HPDE6-E6E7 (cell line): ENCODE measurements at regions not wholly inside any gene's neighbourhood (a gene's known extent, or its start where the extent isn't known, plus 50 kb on each side); places are given as distances from the start of the nearest gene placed in this dataset.
"Not testable (repeated sequence)": the region's sequence is repeated elsewhere in the genome, so short reads cannot be mapped to it uniquely, and the experiment has no call there.

Source experiments
- DNase-seq: peaks from one replicate; pipeline ENCODE4 v3.0.0; 2011; ENCODE audit warnings: missing footprints; ENCODE audit errors: extremely low spot score

DNA sequence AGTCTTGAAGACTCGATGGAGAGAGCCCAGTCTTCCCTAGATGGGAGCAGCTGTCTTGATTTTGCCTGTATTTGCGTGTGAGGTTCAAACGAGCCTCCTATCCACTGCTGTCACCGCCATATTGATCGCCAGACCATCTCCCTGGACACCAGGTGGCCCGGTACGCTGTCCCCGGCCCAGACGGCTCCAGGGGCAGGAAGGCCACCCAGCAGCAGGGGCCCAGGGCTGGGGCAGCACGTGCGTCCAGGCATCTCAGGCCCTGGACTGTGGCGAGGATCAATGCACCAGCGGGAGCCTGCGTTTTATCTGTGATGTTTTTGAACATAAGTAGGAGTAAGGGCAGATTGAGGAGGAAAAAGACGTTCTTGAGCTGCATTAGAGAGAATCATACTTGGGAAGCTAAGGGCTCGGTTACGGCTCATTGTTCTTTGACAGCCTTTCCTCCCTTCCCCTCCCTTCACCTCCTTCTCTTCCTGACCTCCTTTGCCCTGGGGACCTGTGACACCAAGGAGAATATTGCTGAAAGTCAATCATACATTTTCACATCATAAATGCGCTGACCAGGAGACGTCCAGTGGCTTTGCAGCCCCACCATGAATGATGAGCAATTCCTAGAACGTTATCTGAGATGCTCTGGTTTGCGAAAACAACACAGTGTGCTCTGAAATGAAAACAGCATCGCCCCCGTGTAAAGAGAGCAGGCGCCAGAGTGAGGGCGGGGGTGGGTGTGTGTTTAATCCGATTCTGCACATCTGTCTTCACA is 711.2 kb upstream of the SALL3 start:
- no peak for DNase-seq

DNA sequence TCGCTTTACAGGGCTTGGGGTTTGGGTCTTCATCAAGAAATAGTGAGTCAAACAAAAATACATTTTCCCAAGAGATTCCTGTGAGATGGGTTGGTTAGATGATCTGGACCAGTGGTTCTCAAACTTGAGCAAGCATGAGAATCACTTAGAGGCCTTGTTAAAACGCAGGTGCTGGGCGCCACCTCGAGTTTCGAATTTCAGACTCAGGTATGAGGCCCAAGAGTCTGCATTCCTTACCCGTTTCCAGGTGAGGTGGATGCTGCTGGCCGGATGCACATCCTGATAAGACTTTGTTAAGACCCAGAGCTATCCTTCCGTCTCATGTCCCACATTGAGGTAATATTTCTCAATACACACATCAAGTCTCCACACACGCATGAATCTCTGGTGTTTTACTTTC is 707.8 kb upstream of the SALL3 start:
- no peak for DNase-seq

DNA sequence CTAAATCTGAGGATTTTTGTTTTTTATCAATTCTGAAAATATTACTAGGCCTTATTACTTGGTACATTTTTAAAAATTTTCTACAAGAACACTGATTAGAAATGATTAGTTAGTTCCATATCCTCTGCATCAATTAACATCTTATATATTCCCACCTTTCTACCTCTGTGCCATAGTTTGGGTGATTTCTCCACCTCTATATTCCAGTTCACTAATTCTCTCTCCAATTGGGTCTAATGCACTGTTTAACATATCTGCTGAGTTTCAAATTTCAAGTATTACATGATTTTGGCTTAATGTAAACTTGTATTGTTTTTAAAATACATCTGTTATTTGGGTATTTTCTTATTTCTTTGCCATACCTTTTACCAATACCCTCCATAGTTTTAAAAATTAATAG is 705.7 kb upstream of the SALL3 start:
- no peak for DNase-seq

DNA sequence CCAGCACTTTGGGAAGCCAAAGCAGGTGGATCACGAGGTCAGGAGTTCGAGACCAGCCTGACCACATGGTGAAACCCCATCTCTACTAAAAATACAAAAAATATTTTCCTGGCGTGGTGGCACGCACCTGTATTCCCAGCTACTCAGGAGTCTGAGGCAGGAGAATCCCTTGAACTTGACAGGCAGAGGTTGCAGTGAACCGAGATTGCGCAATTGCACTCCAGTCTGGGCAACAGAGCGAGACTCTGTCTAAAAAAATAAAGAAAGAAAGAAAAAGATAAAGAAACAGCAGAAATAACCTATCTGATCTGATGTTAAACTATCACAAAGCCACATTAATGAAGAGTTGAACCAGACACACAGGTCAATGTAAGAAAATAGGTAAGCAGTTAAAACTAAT is 696.2 kb upstream of the SALL3 start:
- DNase-seq: not testable (repeated sequence)

DNA sequence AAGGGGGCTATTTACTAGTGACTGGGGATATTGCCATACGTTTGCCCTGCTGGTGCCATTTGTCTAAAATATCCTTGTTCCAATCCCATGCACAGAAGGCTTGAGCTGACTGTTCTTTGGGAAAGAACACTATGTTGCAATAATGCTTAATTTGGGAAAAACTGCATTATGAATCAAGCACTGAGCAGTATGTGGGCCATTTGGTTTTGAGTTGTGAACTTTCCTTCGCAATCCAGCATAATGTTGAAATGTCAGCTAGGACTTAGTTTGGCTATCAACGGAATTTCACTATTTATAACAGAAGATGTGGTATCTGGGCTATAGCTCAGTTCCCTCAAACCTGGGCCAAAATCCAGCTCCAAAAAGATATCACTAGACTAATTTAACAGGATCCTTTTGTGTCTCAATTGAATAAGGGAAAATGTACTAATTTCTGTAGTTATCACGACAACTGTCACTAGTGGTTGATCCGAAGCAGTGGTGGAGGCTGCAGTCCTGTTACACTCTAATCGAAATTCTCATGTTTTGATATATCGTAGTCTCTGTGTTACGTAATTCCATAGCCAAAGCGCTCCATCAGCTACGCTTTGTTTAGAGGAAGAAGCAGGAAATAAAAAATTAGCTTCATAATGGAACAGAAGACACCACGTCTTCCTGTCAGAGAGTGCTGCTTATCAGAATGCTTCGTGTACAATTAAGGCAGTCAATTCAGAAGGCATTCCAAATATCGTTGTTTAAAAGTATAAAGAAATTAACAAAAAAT is 686.8 kb upstream of the SALL3 start:
- DNase-seq: no peak

DNA sequence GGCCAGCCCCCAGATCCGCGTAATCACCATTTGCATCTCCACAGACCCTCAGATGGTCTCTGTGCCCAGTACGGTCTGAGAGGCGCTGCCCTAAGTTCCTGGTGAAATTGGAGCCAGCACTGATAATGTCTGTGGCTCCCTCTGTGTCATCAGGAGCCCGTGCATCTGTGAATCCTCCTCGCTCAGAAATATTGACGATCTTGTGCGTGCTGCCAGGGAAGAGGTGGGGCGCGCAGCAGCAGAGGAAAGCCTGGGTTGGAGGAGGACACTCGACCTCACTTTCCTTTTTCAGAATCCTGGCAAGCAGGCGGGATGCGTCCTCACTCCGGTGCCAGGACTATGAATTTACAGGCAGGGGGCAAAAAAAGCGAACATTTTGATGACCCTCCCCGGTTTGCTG is 686.1 kb upstream of the SALL3 start:
- DNase-seq: no peak

DNA sequence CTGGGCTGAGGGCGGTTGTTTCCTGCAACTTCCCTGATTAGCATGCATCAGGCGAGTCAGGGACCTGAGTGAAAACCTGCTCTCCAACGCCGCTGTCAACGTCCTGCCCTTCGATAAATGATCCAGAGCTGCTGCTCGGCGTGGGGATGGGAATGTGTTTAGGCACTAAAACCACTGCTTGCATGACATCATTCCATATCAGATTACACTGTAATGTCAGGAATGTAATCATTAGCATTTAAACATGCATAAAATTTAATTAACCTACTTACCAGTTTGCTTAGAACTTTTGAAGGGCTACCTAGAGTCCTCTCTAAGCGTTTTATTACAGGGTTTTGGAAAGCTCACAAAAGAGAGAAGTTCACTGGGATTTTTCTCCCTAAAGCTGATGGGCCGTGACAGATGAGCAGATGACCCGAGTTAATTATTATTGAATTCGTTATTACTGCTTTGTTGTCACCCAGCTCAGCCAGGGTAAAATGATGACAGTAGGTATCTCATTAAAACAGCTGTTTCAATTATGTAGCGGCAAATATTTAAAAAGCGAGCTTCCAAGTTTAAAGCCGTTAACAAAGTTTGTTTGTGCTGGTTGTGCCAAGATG is 685.6 kb upstream of the SALL3 start:
- DNase-seq: no peak

DNA sequence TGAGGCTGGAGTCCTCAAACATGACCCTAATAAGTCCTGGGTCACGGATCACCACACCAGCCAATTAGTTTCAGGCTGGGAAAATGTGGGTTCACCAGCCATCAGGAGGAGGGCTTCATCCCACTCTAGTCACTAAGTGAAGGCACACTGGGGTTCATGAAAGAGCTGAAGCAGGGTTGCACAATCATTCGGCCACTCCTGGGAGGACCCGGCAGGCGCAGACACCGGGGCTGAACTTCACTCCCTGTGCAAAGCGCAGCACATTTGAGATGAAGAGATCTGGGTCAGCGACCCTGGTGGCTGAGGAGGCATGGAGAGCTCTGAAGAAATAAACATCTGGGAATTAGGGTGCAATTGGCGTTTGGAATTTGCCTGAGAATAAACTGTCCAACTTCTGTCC is 684.4 kb upstream of the SALL3 start:
- no peak for DNase-seq

DNA sequence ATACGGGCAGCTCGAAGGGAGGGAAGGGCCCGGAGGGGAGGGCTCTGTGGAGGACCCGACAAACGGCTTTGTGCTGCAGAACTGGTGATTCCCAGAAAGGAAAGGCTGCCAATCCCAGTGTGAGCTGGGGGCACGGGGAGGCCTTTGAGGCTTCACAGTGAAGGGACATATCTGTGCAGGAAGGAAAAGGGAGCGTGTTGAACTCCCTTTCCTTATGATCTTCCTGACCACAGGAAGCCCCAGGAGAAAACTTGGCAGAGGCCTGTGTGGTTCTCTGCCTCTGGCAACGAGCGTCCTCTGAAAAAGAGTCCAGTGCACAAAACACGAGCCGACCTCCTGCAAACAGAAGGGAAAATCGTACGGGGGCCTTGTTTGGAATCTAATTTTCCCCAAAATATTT is 683.5 kb upstream of the SALL3 start:
- no peak for DNase-seq

DNA sequence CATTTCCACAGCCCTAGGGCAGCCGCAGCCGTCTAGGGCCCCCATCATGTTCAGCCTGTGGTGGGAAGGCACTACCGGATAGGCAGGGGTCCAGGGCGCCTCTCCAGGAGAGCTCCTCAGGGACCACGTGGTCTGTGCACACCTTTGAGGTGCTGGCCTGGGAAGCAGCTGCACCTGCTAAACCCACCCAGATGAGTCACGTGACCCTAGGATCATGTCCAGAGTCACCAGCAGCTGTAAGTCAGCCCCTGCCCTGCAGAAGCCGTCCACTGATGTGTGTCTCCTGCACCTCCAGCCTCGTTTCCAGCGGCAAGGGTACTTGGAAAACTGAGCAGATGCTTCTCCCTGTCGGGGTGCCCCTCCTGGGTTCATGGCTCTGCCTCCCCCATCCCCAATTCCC is 682.6 kb upstream of the SALL3 start:
- no peak for DNase-seq

DNA sequence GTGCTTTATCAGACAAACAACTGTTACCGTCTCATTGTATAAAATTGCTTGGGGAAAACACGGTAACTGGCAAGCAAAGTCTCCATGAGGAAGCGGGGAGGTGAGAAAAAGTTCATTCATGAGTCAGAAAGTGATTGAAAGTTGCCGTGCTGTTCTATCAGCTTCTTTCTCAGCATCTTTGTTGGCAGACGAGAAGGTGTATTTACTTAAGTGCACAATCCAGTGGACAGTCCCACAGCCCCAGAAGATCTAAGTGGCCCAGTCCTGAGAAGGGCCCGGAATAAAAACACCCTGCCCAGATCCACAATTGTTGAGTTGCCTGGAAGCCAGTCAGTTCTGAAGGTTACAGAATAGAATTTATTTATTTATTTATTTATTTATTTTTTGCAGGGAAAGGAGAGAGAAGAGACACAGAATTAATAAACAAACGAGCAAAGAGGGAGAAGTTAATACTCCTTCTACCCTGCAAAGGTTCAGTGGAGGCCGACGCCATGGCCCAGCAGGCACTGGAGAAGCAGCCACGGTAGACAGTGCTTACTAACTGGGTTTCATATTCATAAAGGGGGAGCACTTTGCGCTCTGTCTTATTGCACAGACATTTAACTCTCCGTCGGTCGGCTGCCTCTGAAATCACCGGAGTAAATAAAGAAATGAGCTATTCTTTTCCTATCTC is 676.0 kb upstream of the SALL3 start:
- no peak for DNase-seq

DNA sequence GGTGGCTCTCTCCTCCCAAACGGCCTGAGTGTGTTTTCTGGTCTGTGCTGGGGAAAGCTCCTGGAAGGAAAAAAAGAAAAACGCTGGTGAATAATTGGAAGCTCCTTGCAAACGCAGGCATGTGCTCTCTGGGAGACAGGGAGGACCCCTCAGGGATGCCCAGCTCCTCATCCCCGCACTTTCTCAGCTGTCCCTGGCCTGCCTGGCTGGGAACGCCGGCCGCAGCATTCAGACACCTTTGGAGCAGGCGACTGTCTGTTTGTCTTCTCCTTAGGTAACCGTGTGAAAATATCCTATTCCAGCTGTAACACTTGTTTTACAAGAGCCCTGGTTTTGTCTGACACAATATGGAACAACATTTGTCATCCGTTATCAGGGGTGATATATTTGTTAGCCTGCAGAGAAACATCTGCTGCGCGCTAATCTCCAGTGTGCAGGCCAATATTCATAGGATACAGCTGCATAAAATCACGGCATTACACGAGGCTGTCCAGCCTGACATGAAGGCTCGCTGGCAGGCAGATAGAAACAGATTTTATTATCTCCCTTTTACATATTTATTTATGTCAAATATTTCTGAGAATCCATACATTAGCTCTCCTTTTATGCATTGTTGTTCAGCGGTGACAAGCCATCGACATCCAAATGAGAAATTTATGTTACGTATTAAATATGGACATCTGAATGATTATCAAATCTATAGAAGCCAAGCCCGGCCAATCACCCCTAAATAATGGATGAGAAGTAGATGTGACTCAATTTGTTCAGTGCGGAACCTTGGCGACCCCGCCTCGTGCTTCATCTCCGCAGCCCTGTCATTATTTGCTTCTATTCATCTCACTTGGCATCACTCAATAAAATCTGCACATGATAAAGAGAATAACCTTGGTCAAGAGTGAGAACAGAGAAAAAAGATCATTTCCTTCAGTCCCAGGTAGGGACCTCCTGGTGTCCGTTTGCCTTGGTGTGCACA is 675.1 kb upstream of the SALL3 start:
- no peak for DNase-seq

DNA sequence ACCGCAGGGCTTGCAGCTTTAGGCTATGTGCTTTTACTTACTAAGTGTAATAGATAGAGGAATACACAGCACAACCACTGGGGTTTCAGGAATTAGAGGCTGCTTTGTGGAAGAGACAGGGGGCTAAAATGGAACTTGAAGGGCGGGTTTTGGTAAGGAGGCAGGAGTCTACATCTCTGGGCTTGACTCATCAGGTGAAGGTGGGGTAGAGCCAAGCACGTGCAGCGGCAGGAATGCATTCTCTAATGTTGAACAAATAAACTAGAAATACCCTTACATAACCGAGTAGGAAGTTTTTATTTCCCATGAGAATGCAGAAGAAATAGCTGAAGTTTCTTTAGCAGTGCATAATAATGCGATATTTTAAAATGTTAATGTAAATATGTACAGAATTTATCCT is 673.8 kb upstream of the SALL3 start:
- DNase-seq: no peak

DNA sequence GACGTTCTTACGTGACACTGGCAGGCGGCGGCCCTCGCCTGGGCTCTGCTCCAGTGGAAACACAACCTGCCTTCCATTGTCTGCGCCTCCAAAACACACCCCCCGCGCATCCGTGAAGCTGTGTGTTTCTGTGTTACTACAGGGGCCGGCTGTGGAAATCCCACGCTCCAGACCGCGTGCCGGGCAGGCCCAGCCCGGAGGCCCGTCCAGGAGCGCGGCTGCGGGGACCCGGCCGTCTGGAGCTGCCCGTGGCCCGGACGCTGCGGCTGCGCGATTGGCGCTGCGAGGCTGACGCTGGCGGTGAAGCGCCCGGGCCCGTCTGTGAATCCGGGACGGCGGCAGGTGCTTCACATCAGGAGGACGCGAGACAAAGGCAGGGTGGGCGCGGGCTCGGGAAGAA is 670.3 kb upstream of the SALL3 start:
- DNase-seq: no peak

DNA sequence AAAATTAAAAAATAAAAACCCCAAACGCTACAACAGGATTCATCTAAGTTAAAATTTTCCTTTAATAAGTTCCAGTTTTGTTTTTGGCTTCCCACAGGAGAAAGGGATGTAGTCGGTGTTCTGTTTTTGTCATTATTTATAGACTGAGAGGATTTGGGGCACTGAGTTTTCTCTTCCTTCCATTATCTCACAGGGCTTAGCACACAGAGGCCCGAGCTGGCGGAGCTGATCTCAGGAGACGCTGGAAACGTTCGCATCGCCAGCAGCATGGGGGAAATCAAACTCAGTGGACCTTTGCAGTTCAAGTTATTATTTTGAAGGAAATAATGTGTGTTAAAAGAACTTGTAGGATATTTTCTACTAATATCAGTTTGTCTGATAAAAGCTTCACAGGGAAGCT is 669.7 kb upstream of the SALL3 start:
- DNase-seq: no peak

DNA sequence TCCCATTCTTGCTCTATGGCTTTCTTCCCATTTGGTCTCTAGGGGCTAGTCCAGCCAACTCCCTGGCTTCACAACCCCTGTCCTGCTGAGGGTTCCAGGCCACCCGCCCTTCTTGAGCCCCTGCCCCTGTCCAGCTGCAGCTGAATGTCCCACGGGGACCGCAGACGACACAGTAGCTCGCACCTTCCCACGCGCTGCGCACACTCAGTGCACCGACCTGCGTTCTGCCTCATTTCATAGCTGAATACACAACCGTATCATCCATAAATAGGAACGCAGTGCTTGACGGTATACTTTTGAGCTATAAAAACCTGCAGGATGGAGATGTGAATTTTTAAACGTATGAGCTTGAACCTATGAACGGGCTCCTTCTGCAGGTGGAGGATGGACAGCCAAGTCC is 660.4 kb upstream of the SALL3 start:
- no peak for DNase-seq

DNA sequence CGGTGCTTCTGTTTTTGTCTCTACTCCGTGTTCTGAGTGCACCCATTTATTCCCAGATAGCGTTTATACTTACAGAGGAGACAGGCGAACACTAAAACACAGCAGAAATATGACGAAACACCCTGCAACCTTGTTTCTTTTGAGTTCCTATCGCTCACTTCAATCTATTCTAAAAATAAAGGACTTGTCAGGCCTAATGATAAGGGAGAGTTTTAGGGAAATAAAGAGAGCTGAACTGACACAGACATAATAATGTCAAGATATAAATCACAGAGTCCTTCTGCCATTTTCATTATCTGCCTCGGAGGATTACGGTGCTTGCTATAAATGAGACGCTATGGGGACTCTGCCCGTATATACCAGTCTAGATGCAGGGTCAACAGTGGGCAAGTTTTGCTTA is 659.7 kb upstream of the SALL3 start:
- no peak for DNase-seq

DNA sequence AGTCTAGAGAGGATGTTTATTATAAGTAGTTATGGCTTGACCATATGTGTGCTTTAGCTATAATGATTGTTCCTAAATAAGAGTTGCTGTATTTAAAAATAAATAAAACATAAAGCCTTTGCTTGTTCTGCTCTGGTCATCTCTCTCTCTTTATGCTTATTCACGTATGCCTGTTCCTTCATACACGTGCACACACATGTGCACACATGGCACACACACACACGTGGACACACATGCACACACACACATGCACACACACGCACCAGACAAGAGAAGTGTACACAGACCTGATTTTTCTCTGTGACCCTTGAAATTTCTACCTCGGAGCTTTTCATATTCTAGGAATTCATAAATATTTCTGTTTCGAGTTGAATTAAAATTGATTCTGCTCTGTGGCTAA is 658.2 kb upstream of the SALL3 start:
- no peak for DNase-seq

DNA sequence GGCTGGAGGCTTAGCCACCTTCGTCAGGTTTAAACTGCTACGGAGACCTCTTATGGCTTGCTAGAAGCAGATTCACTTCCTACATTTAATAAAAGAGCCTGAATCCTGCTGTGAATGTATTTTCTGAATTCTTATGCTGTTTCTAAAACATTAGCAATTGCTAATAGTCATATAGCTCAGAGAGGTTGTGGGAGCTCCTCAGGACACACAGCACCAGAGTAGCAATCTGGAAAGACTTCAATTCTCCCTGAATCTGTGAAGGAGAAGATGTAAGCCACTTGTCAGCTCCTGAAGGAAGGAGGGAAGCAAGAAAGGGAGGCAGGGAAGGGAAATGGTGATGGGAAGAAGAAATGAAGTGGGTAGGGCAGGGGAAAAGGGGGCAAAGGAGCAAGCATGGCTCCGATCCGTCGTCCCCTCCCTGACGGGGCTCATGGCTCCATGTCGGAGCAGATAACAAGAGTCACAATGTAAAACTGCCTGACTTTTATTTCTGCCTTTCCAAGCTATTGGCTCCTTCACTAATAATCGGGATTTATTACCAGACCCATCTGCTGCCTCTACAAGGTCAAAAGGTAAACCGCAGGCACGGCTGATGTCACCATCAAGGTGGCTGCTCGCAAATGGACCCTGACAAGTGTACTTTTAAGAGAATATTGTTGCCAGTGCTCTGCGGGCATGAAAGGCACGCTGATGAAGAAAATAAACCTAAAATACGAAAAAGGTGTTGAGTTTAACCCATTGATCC is 656.0 kb upstream of the SALL3 start:
- no peak for DNase-seq

DNA sequence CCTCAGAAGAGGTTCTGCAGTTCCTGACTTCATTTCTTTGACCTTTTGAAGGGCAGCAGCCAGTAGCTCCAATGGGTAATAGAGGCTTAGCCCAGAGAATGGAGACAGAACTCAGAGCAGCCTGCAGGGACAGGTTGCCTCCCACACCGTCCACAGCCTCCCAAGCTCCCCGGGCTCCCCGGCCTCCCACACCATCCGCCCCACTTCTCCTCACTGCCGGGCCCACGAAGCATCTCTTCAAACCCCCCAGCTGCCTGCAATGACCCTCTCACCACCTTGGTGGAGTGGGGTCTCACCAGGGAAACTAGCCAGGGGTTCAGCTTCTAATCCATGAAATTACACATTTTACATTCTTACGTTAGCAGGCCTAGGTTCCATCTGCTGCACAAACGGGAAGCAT is 652.0 kb upstream of the SALL3 start:
- DNase-seq: no peak

DNA sequence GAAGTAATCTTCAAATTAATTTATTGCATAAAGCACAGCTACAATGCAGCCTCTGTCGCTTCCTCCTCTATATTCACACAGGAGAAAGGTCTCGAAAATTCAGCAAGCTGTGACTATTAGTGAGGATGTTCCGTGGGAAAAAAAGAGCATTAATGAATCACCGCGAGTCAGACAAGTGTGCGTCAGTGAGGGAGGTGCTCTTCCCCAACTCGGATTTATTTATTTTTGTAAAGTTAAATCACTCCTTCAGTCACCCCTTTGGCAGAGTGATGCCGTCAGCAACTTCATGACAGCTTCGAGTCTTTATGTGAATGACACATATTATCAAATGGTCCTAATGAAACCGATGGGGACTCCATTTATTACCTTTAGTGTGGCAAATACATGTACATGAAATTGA is 648.9 kb upstream of the SALL3 start:
- DNase-seq: no peak
